GM23338 (cell line): ENCODE measurements at regions not wholly inside any gene's neighbourhood (a gene's known extent, or its start where the extent isn't known, plus 50 kb on each side); places are given as distances from the start of the nearest gene placed in this dataset.

Experiments used
- ATAC-seq: fragments of 200-7000 bp; cut with Tn5 transposase; 3 replicates; pipeline ENCODE4 v1.9.1; 2020
- DNase-seq: peaks from one replicate; pipeline ENCODE4 v3.0.0-alpha.2; 2015; ENCODE audit warnings: low spot score
- H2AFZ ChIP-seq: fragments of 200-600 bp; sonication (generic); 2 replicates; pipeline ENCODE4 v1.8.0; 2016; ENCODE audit warnings: antibody characterized with exemption, mild to moderate bottlenecking, moderate library complexity
- H3F3A ChIP-seq: fragments of 200-600 bp; sonication (generic); replicated peaks from 2 replicates; pipeline ENCODE4 v1.8.0; 2017; ENCODE audit warnings: antibody characterized with exemption, mixed run types, low read depth
- H3K27ac ChIP-seq: fragments of 200-600 bp; sonication (generic); 2 replicates; pipeline ENCODE4 v1.6.1; 2016; ENCODE audit warnings: low read depth
- H3K27me3 ChIP-seq: fragments of 200-600 bp; sonication (generic); 2 replicates; pipeline ENCODE4 v1.8.0; 2016; ENCODE audit warnings: mild to moderate bottlenecking, mixed run types, moderate library complexity; ENCODE audit not compliant: insufficient read depth
- H3K36me3 ChIP-seq: fragments of 200-600 bp; sonication (generic); 2 replicates; pipeline ENCODE4 v1.8.0; 2016; ENCODE audit warnings: mild to moderate bottlenecking; ENCODE audit not compliant: insufficient read depth
- H3K4me1 ChIP-seq: fragments of 200-600 bp; sonication (generic); 2 replicates; pipeline ENCODE4 v1.8.0; 2016; ENCODE audit warnings: mild to moderate bottlenecking, moderate library complexity; ENCODE audit not compliant: insufficient read depth
- H3K4me2 ChIP-seq: fragments of 200-600 bp; sonication (generic); 2 replicates; pipeline ENCODE4 v1.7.1; 2017; ENCODE audit warnings: mixed run types
- H3K4me3 ChIP-seq: fragments of 200-600 bp; sonication (generic); 2 replicates; pipeline ENCODE4 v1.6.1; 2016; ENCODE audit warnings: mixed run types
- H3K79me2 ChIP-seq: fragments of 200-600 bp; sonication (generic); replicated peaks from 2 replicates; pipeline ENCODE4 v1.8.0; 2017; ENCODE audit warnings: mild to moderate bottlenecking; ENCODE audit not compliant: insufficient read depth
- H3K9me2 ChIP-seq: fragments of 200-600 bp; sonication (generic); 2 replicates; pipeline ENCODE4 v1.8.0; 2017; ENCODE audit not compliant: insufficient read depth
- H4K20me1 ChIP-seq: fragments of 200-600 bp; sonication (generic); replicated peaks from 2 replicates; pipeline ENCODE4 v1.8.0; 2017; ENCODE audit warnings: mild to moderate bottlenecking; ENCODE audit not compliant: insufficient read depth
- H3K27ac Mint-ChIP-seq: 2 replicates; pipeline ENCODE4 v1.8.0; 2020; ENCODE audit warnings: inconsistent platforms, mild to moderate bottlenecking, moderate library complexity, mixed read lengths
- H3K27me3 Mint-ChIP-seq: 3 replicates; pipeline ENCODE4 v1.8.0; 2022; ENCODE audit warnings: low read depth, mild to moderate bottlenecking, moderate library complexity, mixed read lengths, inconsistent platforms; ENCODE audit not compliant: insufficient read depth, poor library complexity
- H3K36me3 Mint-ChIP-seq: 3 replicates; pipeline ENCODE4 v1.8.0; 2021; ENCODE audit warnings: low read depth, mild to moderate bottlenecking, inconsistent platforms, moderate library complexity, mixed read lengths
- H3K4me1 Mint-ChIP-seq: 3 replicates; pipeline ENCODE4 v1.8.0; 2020; ENCODE audit warnings: mild to moderate bottlenecking, inconsistent platforms, mixed read lengths
- H3K4me3 Mint-ChIP-seq: 3 replicates; pipeline ENCODE4 v1.8.0; 2021; ENCODE audit warnings: moderate library complexity, mild to moderate bottlenecking, inconsistent platforms, mixed read lengths
- H3K9me3 Mint-ChIP-seq: 3 replicates; pipeline ENCODE4 v1.8.0; 2020; ENCODE audit warnings: moderate library complexity, mild to moderate bottlenecking, inconsistent platforms, mixed read lengths
- CREB1 ChIP-seq: fragments of 250-450 bp; sonication (Bioruptor Pico); IDR thresholded peaks from 2 replicates; pipeline ENCODE4 v1.5.0; 2020; ENCODE audit warnings: low read depth, mild to moderate bottlenecking, moderate library complexity
- EZH2 ChIP-seq: fragments of 200-600 bp; sonication (generic); IDR thresholded peaks from one replicate; pipeline ENCODE4 v1.8.0; 2017; ENCODE audit warnings: antibody characterized with exemption, mild to moderate bottlenecking, low read depth; ENCODE audit not compliant: unreplicated experiment
- EZH2phosphoT487 ChIP-seq: fragments of 200-600 bp; sonication (generic); IDR thresholded peaks from one replicate; pipeline ENCODE4 v1.8.1; 2018; ENCODE audit warnings: antibody characterized with exemption; ENCODE audit not compliant: unreplicated experiment
- JUNB ChIP-seq: IDR thresholded peaks from one replicate; pipeline ENCODE4 v1.6.1; 2016; ENCODE audit warnings: antibody characterized with exemption; ENCODE audit not compliant: unreplicated experiment
- NANOG ChIP-seq: IDR thresholded peaks from 2 replicates; pipeline ENCODE4 v1.6.1; 2016; ENCODE audit warnings: antibody characterized with exemption, borderline replicate concordance
- POLR2AphosphoS5 ChIP-seq: IDR thresholded peaks from 2 replicates; pipeline ENCODE4 v1.6.1; 2016; ENCODE audit warnings: antibody characterized with exemption, low read depth
- STAT1 ChIP-seq: IDR thresholded peaks from one replicate; pipeline ENCODE4 v1.6.1; 2016; ENCODE audit warnings: antibody characterized with exemption; ENCODE audit not compliant: unreplicated experiment
- ZNF114 ChIP-seq: fragments of 250-450 bp; sonication (Bioruptor Pico); IDR thresholded peaks from 2 replicates; pipeline ENCODE4 v1.5.0; 2020; ENCODE audit warnings: mild to moderate bottlenecking, moderate library complexity
- ZNF331 ChIP-seq: fragments of 250-450 bp; sonication (Bioruptor Pico); IDR thresholded peaks from 2 replicates; pipeline ENCODE4 v1.5.0; 2020; ENCODE audit warnings: low read depth, mild to moderate bottlenecking, moderate library complexity
- TF ChIP-seq, protein P1 (sequence below): IDR thresholded peaks from one replicate; pipeline ENCODE4 v1.6.1; 2018; ENCODE audit warnings: antibody characterized with exemption; ENCODE audit not compliant: unreplicated experiment
- TF ChIP-seq, protein P2 (sequence below): IDR thresholded peaks from 2 replicates; pipeline ENCODE4 v1.6.1; 2016; ENCODE audit warnings: antibody characterized with exemption
- TF ChIP-seq, protein P3 (sequence below), 2 experiments: fragments of 200-600 bp in 1 of 2; sonication (generic) in 1 of 2; conservative IDR thresholded peaks; 2 replicates each; pipeline versions ENCODE4 v1.5.1 to v1.6.1; 2016 to 2017; ENCODE audit warnings: antibody characterized with exemption in 2 of 2, low read depth in 2 of 2, mild to moderate bottlenecking in 2 of 2, moderate library complexity in 1 of 2
- TF ChIP-seq, protein P4 (sequence below): fragments of 250-450 bp; sonication (Bioruptor Pico); IDR thresholded peaks from 2 replicates; pipeline ENCODE4 v1.5.0; 2020; ENCODE audit warnings: mild to moderate bottlenecking, moderate library complexity

DNA sequence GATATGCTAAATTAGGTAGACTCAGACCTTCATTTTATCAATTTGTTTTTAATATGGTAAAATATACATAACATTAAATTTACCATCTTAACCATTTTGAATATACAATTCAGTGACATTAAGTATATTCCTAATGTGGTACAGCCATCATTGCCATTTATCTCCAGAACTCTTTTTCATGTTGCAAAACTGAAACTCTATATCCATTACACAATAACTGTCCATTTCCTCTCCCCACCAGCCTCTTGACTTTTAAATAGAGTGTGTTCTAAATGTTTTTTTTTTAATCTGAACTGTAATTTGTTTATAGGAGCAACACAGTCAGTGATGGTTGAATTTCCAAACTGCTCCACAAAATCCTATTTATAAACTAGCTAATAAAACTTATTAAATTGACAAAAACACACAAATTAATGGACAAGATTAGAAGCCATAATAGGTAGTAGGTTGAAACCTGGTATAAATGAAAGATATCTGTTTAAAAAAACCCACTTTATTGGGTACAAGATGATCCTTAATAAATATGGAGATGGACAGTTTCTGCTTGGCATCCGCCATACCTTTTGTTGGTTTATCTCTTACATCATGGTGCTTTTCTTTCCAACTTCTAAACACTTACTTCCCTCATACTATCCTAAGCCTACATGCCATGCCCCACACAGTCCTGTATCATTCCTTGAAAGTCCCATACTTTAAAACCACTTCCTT lies 142.4 kb downstream of the ZPLD1 start:
- no peaks in the 10 kb centered on the region for H3K4me1 ChIP-seq
- H3K9me2 ChIP-seq = no peaks in the 10 kb centered on the region
- no peak overlapping the region for H3K27ac ChIP-seq
- no peaks in the 10 kb centered on the region for H3K36me3 ChIP-seq
- no peaks in the 10 kb centered on the region for H3K9me3 Mint-ChIP-seq
- H3K36me3 Mint-ChIP-seq = no peaks in the 10 kb centered on the region
- no peaks in the 10 kb centered on the region for H3K4me1 Mint-ChIP-seq
- ATAC-seq (no peak), DNase-seq (no peak)
- no peaks in the 10 kb centered on the region for H3F3A ChIP-seq
- no peak overlapping the region for H3K4me3 ChIP-seq
- TF ChIP-seq ZNF331 (CRISPR knock-in tag) (no peak), CREB1 (CRISPR knock-in tag) (no peak), STAT1 (no peak), NANOG (no peak), EZH2 (no peak), EZH2phosphoT487 (no peak), ZNF114 (CRISPR knock-in tag) (no peak), JUNB (no peak), POLR2AphosphoS5 (no peak)
- TF ChIP-seq, protein P1, sequence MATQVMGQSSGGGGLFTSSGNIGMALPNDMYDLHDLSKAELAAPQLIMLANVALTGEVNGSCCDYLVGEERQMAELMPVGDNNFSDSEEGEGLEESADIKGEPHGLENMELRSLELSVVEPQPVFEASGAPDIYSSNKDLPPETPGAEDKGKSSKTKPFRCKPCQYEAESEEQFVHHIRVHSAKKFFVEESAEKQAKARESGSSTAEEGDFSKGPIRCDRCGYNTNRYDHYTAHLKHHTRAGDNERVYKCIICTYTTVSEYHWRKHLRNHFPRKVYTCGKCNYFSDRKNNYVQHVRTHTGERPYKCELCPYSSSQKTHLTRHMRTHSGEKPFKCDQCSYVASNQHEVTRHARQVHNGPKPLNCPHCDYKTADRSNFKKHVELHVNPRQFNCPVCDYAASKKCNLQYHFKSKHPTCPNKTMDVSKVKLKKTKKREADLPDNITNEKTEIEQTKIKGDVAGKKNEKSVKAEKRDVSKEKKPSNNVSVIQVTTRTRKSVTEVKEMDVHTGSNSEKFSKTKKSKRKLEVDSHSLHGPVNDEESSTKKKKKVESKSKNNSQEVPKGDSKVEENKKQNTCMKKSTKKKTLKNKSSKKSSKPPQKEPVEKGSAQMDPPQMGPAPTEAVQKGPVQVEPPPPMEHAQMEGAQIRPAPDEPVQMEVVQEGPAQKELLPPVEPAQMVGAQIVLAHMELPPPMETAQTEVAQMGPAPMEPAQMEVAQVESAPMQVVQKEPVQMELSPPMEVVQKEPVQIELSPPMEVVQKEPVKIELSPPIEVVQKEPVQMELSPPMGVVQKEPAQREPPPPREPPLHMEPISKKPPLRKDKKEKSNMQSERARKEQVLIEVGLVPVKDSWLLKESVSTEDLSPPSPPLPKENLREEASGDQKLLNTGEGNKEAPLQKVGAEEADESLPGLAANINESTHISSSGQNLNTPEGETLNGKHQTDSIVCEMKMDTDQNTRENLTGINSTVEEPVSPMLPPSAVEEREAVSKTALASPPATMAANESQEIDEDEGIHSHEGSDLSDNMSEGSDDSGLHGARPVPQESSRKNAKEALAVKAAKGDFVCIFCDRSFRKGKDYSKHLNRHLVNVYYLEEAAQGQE = no peak
- TF ChIP-seq, protein P2, sequence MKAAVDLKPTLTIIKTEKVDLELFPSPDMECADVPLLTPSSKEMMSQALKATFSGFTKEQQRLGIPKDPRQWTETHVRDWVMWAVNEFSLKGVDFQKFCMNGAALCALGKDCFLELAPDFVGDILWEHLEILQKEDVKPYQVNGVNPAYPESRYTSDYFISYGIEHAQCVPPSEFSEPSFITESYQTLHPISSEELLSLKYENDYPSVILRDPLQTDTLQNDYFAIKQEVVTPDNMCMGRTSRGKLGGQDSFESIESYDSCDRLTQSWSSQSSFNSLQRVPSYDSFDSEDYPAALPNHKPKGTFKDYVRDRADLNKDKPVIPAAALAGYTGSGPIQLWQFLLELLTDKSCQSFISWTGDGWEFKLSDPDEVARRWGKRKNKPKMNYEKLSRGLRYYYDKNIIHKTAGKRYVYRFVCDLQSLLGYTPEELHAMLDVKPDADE = no peak
- TF ChIP-seq, protein P3, sequence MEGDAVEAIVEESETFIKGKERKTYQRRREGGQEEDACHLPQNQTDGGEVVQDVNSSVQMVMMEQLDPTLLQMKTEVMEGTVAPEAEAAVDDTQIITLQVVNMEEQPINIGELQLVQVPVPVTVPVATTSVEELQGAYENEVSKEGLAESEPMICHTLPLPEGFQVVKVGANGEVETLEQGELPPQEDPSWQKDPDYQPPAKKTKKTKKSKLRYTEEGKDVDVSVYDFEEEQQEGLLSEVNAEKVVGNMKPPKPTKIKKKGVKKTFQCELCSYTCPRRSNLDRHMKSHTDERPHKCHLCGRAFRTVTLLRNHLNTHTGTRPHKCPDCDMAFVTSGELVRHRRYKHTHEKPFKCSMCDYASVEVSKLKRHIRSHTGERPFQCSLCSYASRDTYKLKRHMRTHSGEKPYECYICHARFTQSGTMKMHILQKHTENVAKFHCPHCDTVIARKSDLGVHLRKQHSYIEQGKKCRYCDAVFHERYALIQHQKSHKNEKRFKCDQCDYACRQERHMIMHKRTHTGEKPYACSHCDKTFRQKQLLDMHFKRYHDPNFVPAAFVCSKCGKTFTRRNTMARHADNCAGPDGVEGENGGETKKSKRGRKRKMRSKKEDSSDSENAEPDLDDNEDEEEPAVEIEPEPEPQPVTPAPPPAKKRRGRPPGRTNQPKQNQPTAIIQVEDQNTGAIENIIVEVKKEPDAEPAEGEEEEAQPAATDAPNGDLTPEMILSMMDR (conservative IDR thresholded peaks at IDR 0.05; ENCODE audit: low read depth in 2 of 2) = no peak
- TF ChIP-seq, protein P4, sequence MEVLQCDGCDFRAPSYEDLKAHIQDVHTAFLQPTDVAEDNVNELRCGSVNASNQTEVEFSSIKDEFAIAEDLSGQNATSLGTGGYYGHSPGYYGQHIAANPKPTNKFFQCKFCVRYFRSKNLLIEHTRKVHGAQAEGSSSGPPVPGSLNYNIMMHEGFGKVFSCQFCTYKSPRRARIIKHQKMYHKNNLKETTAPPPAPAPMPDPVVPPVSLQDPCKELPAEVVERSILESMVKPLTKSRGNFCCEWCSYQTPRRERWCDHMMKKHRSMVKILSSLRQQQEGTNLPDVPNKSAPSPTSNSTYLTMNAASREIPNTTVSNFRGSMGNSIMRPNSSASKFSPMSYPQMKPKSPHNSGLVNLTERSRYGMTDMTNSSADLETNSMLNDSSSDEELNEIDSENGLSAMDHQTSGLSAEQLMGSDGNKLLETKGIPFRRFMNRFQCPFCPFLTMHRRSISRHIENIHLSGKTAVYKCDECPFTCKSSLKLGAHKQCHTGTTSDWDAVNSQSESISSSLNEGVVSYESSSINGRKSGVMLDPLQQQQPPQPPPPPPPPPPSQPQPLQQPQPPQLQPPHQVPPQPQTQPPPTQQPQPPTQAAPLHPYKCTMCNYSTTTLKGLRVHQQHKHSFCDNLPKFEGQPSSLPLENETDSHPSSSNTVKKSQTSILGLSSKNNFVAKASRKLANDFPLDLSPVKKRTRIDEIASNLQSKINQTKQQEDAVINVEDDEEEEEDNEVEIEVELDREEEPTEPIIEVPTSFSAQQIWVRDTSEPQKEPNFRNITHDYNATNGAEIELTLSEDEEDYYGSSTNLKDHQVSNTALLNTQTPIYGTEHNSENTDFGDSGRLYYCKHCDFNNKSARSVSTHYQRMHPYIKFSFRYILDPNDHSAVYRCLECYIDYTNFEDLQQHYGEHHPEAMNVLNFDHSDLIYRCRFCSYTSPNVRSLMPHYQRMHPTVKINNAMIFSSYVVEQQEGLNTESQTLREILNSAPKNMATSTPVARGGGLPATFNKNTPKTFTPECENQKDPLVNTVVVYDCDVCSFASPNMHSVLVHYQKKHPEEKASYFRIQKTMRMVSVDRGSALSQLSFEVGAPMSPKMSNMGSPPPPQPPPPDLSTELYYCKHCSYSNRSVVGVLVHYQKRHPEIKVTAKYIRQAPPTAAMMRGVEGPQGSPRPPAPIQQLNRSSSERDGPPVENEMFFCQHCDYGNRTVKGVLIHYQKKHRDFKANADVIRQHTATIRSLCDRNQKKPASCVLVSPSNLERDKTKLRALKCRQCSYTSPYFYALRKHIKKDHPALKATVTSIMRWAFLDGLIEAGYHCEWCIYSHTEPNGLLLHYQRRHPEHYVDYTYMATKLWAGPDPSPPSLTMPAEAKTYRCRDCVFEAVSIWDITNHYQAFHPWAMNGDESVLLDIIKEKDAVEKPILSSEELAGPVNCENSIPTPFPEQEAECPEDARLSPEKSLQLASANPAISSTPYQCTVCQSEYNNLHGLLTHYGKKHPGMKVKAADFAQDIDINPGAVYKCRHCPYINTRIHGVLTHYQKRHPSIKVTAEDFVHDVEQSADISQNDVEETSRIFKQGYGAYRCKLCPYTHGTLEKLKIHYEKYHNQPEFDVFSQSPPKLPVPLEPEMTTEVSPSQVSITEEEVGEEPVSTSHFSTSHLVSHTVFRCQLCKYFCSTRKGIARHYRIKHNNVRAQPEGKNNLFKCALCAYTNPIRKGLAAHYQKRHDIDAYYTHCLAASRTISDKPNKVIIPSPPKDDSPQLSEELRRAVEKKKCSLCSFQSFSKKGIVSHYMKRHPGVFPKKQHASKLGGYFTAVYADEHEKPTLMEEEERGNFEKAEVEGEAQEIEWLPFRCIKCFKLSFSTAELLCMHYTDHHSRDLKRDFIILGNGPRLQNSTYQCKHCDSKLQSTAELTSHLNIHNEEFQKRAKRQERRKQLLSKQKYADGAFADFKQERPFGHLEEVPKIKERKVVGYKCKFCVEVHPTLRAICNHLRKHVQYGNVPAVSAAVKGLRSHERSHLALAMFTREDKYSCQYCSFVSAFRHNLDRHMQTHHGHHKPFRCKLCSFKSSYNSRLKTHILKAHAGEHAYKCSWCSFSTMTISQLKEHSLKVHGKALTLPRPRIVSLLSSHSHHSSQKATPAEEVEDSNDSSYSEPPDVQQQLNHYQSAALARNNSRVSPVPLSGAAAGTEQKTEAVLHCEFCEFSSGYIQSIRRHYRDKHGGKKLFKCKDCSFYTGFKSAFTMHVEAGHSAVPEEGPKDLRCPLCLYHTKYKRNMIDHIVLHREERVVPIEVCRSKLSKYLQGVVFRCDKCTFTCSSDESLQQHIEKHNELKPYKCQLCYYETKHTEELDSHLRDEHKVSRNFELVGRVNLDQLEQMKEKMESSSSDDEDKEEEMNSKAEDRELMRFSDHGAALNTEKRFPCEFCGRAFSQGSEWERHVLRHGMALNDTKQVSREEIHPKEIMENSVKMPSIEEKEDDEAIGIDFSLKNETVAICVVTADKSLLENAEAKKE (CRISPR knock-in tag) = no peak
- H3K79me2 ChIP-seq = no peaks in the 10 kb centered on the region
- no peaks in the 10 kb centered on the region for H3K27me3 ChIP-seq
- H4K20me1 ChIP-seq = no peaks in the 10 kb centered on the region
- H2AFZ ChIP-seq = no peak overlapping the region
- H3K4me3 Mint-ChIP-seq = no peak overlapping the region
- H3K27ac Mint-ChIP-seq = no peak overlapping the region
- no peak overlapping the region for H3K4me2 ChIP-seq
- no peaks in the 10 kb centered on the region for H3K27me3 Mint-ChIP-seq
